Hypothalamus (tissue), 51 donors: ENCODE measurements at regions not wholly inside any gene's neighbourhood (a gene's known extent, or its start where the extent isn't known, plus 50 kb on each side); places are given as distances from the start of the nearest gene placed in this dataset.
"Not testable (repeated sequence)": the region's sequence is repeated elsewhere in the genome, so short reads cannot be mapped to it uniquely, and the experiment has no call there.

Experiments
- DNase-seq, 51 donors: peaks; one replicate each; lab custom pipeline; 2025; lab: John Stamatoyannopoulos, UW

DNA sequence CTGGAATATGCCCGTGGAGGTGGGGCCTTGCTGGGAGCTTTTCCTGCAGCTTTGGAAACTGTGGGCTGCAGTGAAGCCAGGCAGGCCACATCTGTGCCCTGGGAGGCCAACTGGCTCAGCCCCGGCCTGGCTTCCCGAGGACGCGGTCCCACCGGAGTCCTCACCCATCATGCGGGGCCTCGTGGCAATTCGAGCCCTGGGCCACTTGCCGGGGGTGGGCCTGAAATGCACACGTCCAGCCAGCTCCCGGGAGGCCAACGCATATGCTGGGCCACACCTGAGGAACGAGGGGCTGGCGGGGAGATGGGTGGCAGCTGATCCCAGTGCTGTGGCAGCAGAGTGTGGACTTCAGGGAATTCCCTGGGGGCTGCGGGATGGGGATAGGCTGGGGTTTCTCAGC is 172.4 kb upstream of the GSE1 start:
- DNase-seq = no peak

GRCh38 chr16:85441189-85441889 is 171.8 kb upstream of the GSE1 start:
- DNase-seq = no peak

- DNase-seq = no peak
Measured at GRCh38 chr16:85441890-85442670, 171.0 kb upstream of the GSE1 start.

DNA sequence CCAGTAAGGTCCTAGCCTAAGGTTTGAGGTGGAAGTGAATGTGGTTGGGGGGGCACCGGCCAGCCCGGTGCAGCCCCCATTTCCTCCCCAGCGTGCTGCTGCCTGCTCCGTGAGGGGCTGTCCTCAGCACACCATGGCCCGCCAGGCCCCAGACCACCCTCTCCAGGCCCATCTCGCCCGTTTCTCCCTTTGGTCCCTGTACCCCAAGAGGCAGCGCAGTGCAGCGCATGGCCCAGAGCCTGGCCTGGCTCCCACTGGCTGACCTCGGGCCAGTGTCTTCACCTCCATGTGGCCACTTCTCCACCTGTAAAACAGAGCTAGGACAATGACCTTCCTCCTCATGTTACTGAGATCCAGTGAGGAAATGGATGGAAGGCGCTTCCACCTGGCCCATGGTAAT is 170.0 kb upstream of the GSE1 start:
- no peak for DNase-seq

- DNase-seq = no peak
Measured at GRCh38 chr16:85443531-85443930, 169.6 kb upstream of the GSE1 start.

DNA sequence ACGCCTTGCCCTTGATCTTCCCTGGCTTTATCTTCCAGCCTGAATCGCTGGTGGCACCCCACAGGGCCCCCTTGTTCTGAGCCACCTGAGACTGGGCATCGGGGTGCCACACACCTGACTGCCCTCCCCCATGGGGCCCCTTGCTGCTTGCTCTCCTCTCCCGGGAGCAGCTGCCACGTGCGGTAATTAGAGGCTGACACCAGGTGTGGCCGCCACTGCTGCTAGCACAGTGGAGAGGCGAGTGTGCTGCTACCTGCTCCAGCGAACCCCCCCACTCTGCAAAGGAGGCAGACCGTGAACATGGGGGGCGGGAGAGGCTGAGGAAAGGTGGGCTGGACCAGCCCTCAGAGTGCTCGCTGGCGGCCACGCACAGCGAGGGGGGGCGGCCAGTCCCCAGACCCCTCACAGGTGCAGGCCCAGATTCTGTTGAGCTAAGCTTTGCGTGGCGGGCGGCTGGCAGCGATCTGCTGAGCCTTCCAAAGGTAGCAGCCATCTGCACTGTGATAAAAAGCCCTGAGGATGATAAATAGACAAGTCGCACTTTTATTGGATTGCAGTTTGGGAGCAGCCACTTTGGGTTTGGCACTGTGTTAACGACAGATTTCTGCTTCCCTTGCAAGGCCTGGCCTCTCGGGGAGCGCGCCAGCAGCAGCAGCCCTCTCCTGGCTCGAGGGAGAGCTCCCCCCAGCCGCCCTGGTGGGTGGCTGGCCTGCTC is 167.9 kb upstream of the GSE1 start:
- DNase-seq = peak in 1 of 51 donors; percentile 16

DNA sequence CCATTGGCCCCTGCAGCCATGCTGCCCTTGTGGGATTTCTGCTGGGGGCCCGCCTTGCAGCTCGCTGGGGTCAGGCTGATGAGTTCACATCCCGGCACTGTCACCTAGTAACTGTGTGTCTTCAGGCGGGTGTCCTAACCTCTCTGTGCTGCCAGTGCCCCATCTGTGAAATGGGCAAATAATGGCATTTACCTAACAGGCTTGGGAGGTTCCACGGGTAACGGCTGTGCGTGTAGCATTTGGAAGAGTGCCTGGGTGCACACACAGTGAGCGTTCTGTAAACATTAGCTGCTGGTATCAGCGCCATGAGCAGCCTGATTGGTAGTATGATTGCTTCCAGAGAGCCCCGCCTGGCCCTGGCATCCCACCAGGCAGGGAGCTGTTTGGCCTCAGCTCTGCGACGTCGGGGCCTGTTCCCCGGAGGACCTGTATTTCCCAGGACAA is 167.3 kb upstream of the GSE1 start:
- peak in 3 of 51 donors; percentile 38 to 50 (median 49) for DNase-seq

DNA sequence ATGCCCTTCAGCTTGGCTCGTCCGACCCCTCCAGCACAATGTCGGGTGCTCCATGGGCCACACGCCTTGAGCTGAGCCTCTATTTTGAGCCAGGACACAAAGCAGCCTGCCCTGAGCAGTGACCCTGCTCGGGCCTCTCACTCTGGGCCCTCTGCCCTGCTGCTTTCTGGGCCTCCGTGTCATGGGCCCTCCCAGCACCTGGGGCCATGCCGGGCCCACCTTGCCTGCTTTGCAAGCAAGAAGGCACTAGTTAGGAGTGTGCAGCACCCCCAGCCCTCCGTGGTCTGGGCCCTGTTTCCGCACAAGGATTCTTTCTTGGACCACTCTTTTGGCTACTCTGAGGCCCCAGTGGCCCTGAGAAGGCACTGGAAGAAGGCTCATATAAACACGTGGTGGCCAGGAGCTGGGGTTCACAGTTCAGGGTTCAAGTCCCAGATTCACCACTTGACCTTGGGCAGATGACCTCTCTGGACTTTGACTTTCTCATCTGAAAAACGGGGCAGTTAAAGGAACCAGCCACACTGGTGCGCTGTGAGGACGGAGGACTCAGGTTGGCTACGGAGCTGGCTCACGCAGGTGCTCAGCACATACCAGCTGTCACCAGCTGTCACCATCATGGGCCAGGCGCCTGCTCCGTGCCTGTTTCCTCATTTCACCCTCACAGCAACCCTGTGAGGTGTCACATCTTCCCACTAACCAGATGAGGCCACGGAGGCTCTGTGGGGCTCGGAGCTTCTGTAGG is 166.0 kb upstream of the GSE1 start:
- DNase-seq = no peak

- DNase-seq = no peak
Measured at GRCh38 chr16:85447693-85448313, 165.3 kb upstream of the GSE1 start.

DNA sequence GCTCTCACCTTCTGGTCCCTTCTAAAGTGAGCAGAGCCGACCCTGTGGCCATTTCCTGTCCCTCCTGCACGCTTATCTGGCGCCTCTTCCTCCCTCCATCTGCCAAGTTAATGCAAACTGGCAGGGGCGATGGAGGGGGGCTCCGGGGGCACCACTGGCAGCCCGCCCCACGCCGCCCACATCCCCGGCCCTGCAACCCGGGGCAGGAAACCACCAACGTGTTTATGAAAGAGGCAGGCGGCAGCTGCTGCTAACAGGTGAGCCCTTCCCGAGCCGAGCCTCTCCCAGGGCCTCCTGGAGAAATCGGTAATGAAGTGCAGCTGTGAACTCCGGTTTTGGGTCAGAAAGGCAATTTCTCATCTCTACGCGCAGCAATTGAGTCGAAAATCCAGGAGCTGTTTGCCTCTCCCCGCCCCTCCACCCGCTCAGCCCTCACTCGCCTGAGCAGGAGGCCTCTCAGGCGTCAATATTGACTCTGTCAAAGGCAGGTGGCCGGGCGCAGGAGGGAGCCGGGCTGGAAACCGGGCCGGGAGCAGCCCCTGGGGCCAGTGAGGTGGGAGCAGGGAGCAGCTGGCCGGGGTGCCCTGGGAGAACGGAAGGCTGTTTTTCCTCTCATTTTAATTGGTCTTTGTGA is 164.4 kb upstream of the GSE1 start:
- DNase-seq = no peak

DNA sequence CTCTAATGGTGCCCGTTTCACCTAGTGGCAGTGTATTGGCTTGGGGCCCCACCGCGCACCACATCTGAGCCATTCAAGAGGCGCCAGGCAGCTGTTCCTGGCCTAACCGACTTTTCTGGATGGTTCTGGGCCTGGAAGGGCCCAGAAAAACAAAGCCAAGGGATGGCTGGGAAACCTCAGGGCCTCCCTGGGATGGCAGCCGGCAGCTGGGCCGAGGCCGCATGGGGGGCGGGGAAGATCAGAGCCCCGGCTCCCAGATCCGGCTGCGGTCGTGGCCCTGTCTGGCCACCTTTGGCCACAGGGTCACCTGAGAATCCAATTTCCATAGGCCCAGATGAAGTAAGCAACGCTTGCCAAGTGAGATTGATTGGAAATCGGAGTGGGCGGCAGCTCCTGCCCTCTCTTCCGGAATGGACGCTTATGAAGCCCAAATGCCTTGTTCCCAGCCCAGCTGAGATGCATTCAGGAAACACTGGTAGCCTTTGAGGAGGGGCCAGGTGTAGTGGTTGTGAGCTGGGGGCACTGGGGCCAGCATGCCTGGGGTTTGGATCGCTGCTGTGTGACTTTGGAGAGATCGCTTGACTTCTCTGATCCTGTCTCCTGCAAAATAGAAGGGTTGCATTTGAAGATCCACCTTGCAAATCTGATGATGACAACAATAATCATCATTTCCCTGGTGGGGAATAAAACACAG is 163.8 kb upstream of the GSE1 start:
- peak in 14 of 51 donors; percentile 20 to 40 (median 31) for DNase-seq

DNA sequence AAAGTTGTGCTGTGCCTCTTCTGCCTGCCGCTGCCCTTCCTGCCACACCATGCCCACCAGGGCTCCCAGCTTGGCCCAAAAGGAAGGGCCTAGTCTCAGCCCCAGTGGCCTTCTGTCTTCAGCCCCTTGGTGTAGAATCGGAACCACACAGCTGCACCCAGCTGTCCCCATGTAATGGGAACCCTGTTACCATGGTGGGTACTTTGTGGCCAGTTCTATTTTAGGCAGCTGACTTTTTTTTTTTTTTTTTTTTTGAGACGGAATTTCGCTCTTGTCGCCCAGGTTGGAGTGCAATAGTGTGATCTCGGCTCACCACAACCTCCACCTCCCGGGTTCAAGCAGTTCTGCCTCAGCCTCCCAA is 163.3 kb upstream of the GSE1 start:
- DNase-seq = no peak

- DNase-seq = not testable (repeated sequence)
Measured at GRCh38 chr16:85451142-85451541, 162.0 kb upstream of the GSE1 start.

DNA sequence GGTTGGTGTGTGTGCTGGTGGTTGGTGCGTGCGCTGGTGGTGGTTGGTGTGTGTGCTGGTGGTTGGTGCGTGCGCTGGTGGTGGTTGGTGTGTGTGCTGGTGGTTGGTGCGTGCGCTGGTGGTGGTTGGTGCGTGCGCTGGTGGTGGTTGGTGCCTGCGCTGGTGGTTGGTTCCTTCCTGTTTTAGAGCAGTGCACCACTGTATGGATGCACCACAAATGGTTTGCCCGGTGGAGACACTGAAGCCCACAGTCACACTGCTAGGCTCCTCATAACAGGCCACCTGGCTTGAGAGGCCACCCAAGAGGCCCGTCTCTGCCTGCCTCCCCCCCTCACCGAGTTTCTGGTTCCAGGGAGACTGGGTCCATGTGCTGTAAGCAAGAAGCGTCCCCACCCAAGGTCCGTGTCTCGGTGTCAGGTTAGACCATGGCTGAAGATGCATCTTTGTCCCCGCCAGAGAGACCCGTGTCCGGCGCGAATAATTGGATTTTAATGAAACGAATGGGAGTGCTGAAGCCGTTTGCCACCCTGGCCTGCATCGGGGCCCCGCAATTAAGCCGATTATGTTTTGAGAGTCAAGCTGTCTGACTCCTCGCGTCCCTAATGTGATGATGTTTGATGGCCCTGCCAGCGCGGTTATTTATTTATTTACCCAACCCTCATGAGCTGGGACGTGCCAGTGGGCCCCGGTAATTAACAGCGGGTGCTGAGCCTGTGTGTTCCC is 161.3 kb upstream of the GSE1 start:
- no peak for DNase-seq

- DNase-seq = no peak
Measured at GRCh38 chr16:85452364-85453193, 160.5 kb upstream of the GSE1 start.

DNA sequence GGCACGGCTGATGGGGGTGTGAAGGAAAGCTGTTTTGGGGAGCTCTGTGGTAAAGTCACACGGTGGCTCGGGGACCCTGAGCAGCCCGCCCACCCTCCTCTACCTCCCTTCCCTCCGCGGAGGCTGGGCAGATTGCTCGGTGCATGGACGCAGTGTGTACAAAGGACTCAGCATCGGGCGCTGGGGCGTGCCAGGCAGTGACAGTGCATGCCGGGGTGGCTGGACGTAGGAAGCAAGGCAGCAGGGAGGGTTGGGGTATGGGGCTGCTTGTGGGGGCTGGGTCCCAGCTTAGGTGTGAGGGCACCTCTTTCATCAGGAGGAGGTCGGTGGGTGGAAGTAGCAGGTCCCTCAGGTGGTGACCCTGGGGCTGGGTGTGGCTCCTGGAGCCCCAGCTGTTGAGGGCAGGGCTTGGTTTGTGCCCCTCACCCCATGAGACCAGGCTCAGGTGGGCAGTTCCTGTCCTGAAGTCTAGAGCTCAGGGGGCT is 159.9 kb upstream of the GSE1 start:
- DNase-seq = peak in 11 of 51 donors; percentile 9 to 54 (median 26)

DNA sequence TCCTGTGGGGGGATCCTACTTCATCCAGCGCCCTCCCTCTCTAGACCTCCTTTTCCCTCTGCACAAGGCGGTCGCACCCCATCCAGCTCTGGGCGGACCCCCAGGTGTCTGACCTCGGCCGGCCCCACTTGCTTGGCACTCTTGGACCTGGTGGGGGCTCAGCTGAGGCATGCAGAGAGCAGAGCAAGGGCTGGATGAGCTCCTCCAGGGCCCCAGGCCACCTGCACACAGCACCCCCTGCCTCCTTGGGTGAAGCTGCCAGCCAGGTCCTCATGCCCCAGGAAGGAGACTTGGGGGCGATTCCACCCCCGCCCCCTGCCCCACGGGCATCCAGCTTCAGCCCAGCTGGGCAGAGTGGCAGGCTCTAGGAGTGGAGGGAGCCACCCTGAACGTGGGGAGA is 159.4 kb upstream of the GSE1 start:
- DNase-seq = no peak
